ENCODE measurements at regions not wholly inside any gene's neighbourhood (a gene's known extent, or its start where the extent isn't known, plus 50 kb on each side); places are given as distances from the start of the nearest gene placed in this dataset.

DNA sequence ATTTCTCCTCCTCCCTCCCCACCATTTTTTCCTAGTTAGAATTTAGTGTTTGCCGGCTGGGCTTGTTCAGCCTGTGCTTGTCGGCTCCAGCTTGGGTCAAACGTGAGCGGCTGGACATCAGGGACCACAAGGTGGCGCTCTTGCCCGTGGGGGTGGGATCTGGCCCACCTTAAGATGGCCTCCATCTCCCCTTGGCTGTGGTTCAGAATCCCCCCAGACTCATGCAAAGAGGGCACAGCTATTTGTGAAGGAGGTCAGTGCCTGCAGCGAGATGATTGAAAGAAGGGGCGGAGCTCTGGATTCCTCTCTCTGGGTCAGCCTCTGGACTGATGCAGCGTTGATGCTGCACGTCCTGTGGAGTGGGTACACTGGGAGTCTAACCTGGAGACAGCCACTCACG, 283.3 kb upstream of the TUT7 start:
- peaks cover 4% of the 10 kb centered on the region for H3K27me3 Mint-ChIP-seq (ENCODE audit: low read depth)
- TF ChIP-seq, protein P1, sequence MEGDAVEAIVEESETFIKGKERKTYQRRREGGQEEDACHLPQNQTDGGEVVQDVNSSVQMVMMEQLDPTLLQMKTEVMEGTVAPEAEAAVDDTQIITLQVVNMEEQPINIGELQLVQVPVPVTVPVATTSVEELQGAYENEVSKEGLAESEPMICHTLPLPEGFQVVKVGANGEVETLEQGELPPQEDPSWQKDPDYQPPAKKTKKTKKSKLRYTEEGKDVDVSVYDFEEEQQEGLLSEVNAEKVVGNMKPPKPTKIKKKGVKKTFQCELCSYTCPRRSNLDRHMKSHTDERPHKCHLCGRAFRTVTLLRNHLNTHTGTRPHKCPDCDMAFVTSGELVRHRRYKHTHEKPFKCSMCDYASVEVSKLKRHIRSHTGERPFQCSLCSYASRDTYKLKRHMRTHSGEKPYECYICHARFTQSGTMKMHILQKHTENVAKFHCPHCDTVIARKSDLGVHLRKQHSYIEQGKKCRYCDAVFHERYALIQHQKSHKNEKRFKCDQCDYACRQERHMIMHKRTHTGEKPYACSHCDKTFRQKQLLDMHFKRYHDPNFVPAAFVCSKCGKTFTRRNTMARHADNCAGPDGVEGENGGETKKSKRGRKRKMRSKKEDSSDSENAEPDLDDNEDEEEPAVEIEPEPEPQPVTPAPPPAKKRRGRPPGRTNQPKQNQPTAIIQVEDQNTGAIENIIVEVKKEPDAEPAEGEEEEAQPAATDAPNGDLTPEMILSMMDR (IDR thresholded peaks at IDR 0.05; ENCODE audit: unreplicated experiment in 3 of 3) = peak; percentile 61 to 86 (median 71)
- no peaks in the 10 kb centered on the region for H3K9me3 Mint-ChIP-seq
- no peaks in the 10 kb centered on the region for H3K36me3 Mint-ChIP-seq (ENCODE audit: low read depth)
- H3K4me1 Mint-ChIP-seq = peaks cover 48% of the 10 kb centered on the region
- H3K4me3 Mint-ChIP-seq = peak overlapping the region in 2 of 3 experiments; percentile 33 to 41
- peak overlapping the region; percentile 51 to 72 (median 67) for H3K27ac Mint-ChIP-seq

DNA sequence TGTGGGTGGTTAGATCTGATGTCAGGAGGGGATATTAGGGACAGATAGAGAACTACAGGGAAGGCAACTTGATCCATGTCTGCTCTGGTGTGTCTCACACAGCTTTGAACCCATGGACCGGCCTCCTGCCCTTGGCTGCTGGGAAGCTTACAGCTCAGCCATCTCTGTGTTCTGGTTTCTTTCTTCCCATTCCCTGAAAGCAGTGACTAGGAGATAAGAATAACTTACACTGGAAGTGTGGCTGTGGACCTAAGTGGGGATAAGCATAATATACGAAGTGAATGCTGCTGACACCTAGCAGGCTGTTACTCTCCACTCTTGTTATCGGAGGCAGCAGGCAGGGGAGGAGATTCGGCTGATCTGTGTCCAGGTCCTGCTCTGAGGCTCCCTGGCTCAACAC, 282.3 kb upstream of the TUT7 start:
- TF ChIP-seq, protein P1 (IDR thresholded peaks at IDR 0.05; ENCODE audit: unreplicated experiment in 3 of 3) = no peak
- Mint-ChIP-seq H3K4me3 (no peak overlapping the region), H3K4me1 (peaks cover 47% of the 10 kb centered on the region), H3K36me3 (ENCODE audit: low read depth) (no peaks in the 10 kb centered on the region), H3K9me3 (no peaks in the 10 kb centered on the region), H3K27me3 (ENCODE audit: low read depth) (peaks cover 4% of the 10 kb centered on the region), H3K27ac (peak overlapping the region; percentile 51 to 72 (median 67))

DNA sequence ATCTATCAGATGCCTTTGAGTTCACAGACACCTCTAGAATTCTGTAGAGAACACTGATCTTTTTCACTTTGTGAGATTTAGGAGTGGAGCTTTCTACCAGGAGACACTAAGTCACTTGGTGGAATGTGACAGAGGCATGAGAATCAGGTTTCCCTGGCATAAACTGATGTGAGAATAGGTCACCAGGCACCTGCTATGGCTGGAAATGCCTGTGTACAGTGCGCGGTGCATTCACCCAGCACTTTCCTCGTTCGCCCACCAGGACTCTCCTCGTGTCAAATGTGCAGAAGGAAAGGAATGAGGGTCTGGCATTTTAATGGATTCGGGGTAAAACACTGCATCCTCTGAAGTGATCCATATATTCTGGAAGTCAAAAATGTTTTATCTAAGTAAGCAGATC, 281.8 kb upstream of the TUT7 start:
- TF ChIP-seq, protein P1 (IDR thresholded peaks at IDR 0.05; ENCODE audit: unreplicated experiment in 3 of 3) = peak in 1 of 3 experiments; percentile 14

DNA sequence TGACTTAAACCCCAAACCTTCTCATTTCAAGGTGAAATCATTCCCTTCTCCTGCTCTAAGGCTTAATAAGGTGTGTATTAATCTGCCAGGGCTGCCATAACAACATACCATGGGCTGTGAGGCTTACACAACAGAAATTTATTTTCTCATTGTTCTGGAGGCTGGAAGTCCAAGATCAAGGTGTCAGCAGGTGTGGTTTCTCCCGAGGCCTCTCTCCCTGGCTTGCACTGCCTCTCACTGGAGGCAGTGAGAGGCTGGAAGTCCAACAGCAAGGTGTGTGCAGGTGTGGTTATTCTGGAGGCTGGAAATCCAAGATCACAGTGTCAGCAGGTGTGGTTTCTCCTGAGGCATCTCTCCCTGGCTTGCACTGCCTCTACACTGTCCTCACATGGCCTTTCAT, 280.3 kb upstream of the TUT7 start:
- H3K27me3 Mint-ChIP-seq (ENCODE audit: low read depth) = peaks cover 5% of the 10 kb centered on the region
- no peaks in the 10 kb centered on the region for H3K36me3 Mint-ChIP-seq (ENCODE audit: low read depth)
- no peaks in the 10 kb centered on the region for H3K9me3 Mint-ChIP-seq
- peak overlapping the region in 1 of 3 experiments; percentile 43 for H3K27ac Mint-ChIP-seq
- H3K4me1 Mint-ChIP-seq = peaks cover 43% of the 10 kb centered on the region
- TF ChIP-seq, protein P1 (IDR thresholded peaks at IDR 0.05; ENCODE audit: unreplicated experiment in 3 of 3) = no peak
- H3K4me3 Mint-ChIP-seq = no peak overlapping the region

More for the DNA sequence above, 281.8 kb upstream of the TUT7 start:
- no peaks in the 10 kb centered on the region for H3K9me3 Mint-ChIP-seq
- peaks cover 48% of the 10 kb centered on the region for H3K4me1 Mint-ChIP-seq
- H3K4me3 Mint-ChIP-seq = no peak overlapping the region
- H3K27me3 Mint-ChIP-seq (ENCODE audit: low read depth) = peaks cover 4% of the 10 kb centered on the region
- no peaks in the 10 kb centered on the region for H3K36me3 Mint-ChIP-seq (ENCODE audit: low read depth)
- H3K27ac Mint-ChIP-seq = peak overlapping the region; percentile 51 to 72 (median 67)

DNA sequence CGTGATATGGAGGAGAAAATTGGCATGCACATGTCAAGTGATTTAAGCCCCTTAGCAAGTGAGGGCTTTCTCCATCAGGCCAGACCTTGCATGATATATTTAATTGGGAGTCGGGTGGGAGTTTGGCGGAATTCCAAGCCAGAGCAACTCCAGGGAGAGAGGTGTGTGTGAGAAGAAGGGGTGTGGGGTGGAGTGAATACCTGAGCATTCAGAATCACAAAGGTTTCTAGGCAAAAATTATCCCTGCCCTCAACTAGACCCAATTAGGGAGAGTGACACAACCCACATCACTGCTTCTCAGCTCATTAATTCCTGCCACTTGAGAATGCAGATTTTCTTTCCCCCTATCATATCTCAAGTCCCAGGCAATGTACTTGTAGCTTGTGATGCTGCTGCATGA, 279.7 kb upstream of the TUT7 start:
- Mint-ChIP-seq H3K9me3 (no peaks in the 10 kb centered on the region), H3K4me3 (no peak overlapping the region), H3K36me3 (ENCODE audit: low read depth) (no peaks in the 10 kb centered on the region), H3K4me1 (peaks cover 41% of the 10 kb centered on the region), H3K27ac (peak overlapping the region in 2 of 3 experiments; percentile 43 to 60), H3K27me3 (ENCODE audit: low read depth) (peaks cover 7% of the 10 kb centered on the region)
- TF ChIP-seq, protein P1 (IDR thresholded peaks at IDR 0.05; ENCODE audit: unreplicated experiment in 3 of 3) = no peak

DNA sequence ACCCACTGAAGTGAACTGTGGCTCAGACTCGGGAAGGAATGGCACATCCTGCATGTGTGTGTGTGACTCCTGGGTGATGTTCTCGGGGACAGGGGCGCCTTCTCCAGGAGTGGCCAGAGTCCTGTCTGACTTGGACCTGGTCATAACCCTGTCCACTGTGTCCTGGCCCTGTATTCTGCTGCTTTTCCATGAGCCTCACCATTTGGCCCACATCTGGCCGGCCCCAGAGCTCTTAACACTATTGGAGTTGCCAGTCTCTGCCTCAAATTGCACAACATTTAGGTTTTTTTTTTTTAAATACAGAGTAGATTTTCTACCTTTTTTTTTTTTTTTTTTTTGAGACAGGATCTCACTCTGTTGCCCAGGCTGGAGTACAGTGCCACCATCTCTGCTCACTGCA, 278.3 kb upstream of the TUT7 start:
- Mint-ChIP-seq H3K4me3 (no peak overlapping the region), H3K9me3 (no peaks in the 10 kb centered on the region), H3K27ac (peak overlapping the region in 2 of 3 experiments; percentile 2 to 4), H3K36me3 (ENCODE audit: low read depth) (no peaks in the 10 kb centered on the region), H3K27me3 (ENCODE audit: low read depth) (peaks cover 6% of the 10 kb centered on the region), H3K4me1 (peaks cover 35% of the 10 kb centered on the region)
- TF ChIP-seq, protein P1 (IDR thresholded peaks at IDR 0.05; ENCODE audit: unreplicated experiment in 3 of 3) = no peak

Measured in nephron (organoid).